ENCODE measurements at regions not wholly inside any gene's neighbourhood (a gene's known extent, or its start where the extent isn't known, plus 50 kb on each side); places are given as distances from the start of the nearest gene placed in this dataset.

DNA sequence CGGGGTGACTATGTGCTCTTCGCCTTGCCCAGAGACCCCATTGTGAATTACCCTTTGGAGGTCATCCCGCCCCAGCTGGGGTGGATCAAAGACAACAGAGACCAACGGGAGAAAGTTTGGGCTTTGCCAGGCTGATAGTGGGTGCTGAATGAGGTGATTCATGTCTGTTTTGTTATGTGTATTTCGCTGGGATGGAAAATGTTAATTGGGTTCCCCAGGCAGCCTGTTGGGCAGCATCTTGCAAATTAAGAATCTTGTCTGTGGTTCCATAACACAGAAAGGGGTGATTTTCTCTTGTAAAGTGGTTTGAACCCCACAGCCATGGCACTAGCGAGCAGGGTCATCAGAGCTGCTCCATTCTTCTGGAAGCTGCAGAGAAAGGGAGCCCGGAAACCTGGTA lies 63.1 kb upstream of the UNC93A start:
- TF ChIP-seq RFX5 (IDR thresholded peaks at IDR 0.05; ENCODE audit: low read length) (no peak), RCOR1 (IDR thresholded peaks at IDR 0.05; ENCODE audit: low read length) (no peak), SMC3 (IDR thresholded peaks at IDR 0.05; ENCODE audit: low read depth, low read length) (no peak), RXRA (IDR thresholded peaks at IDR 0.05; ENCODE audit: borderline replicate concordance, low read depth) (no peak), FOXM1 (IDR thresholded peaks at IDR 0.05; ENCODE audit: low read depth) (no peak), JUND (IDR thresholded peaks at IDR 0.05) (no peak), TEAD4 (IDR thresholded peaks at IDR 0.05; ENCODE audit: borderline replicate concordance, insufficient read depth) (no peak)
- TF ChIP-seq, protein P1, sequence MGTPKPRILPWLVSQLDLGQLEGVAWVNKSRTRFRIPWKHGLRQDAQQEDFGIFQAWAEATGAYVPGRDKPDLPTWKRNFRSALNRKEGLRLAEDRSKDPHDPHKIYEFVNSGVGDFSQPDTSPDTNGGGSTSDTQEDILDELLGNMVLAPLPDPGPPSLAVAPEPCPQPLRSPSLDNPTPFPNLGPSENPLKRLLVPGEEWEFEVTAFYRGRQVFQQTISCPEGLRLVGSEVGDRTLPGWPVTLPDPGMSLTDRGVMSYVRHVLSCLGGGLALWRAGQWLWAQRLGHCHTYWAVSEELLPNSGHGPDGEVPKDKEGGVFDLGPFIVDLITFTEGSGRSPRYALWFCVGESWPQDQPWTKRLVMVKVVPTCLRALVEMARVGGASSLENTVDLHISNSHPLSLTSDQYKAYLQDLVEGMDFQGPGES (IDR thresholded peaks at IDR 0.05; ENCODE audit: low read depth, low read length) = no peak
- TF ChIP-seq, protein P2, sequence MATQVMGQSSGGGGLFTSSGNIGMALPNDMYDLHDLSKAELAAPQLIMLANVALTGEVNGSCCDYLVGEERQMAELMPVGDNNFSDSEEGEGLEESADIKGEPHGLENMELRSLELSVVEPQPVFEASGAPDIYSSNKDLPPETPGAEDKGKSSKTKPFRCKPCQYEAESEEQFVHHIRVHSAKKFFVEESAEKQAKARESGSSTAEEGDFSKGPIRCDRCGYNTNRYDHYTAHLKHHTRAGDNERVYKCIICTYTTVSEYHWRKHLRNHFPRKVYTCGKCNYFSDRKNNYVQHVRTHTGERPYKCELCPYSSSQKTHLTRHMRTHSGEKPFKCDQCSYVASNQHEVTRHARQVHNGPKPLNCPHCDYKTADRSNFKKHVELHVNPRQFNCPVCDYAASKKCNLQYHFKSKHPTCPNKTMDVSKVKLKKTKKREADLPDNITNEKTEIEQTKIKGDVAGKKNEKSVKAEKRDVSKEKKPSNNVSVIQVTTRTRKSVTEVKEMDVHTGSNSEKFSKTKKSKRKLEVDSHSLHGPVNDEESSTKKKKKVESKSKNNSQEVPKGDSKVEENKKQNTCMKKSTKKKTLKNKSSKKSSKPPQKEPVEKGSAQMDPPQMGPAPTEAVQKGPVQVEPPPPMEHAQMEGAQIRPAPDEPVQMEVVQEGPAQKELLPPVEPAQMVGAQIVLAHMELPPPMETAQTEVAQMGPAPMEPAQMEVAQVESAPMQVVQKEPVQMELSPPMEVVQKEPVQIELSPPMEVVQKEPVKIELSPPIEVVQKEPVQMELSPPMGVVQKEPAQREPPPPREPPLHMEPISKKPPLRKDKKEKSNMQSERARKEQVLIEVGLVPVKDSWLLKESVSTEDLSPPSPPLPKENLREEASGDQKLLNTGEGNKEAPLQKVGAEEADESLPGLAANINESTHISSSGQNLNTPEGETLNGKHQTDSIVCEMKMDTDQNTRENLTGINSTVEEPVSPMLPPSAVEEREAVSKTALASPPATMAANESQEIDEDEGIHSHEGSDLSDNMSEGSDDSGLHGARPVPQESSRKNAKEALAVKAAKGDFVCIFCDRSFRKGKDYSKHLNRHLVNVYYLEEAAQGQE (IDR thresholded peaks at IDR 0.05; ENCODE audit: low read depth, low read length) = no peak
- Histone ChIP-seq H3F3A (replicated peaks; ENCODE audit: insufficient read depth) (no peaks in the 10 kb centered on the region), H3K4me2 (no peak overlapping the region), H3K79me2 (ENCODE audit: insufficient read depth) (no peaks in the 10 kb centered on the region), H2AFZ (ENCODE audit: low read depth) (no peak overlapping the region), H3K27ac (ENCODE audit: low read depth in 2 of 2, low read length in 1 of 2) (no peak overlapping the region), H3K9me2 (no peaks in the 10 kb centered on the region), H3K36me3 (replicated peaks in 1 of 2; ENCODE audit: control insufficient read depth in 1 of 2, insufficient read depth in 2 of 2, low read length in 1 of 2) (no peaks in the 10 kb centered on the region), H3K9me3 (no peaks in the 10 kb centered on the region), H3K4me3 (ENCODE audit: low read depth in 2 of 2, low read length in 1 of 2) (no peak overlapping the region), H3K27me3 (ENCODE audit: insufficient read depth) (no peaks in the 10 kb centered on the region; the same call in 1 of the 2 replicates), H3K9ac (no peak overlapping the region), H4K20me1 (ENCODE audit: insufficient read depth) (no peaks in the 10 kb centered on the region), H3K4me1 (ENCODE audit: control insufficient read depth in 1 of 2, insufficient read depth in 2 of 2, low read depth in 1 of 2, low read length in 1 of 2) (peaks cover 0 to 2% of the 10 kb centered on the region in 2 experiments; a peak in 1 of 4 replicates)
- no peak for DNase-seq
- CTCF ChIA-PET = interaction anchor here (1.6 kb wide), 1 partner anchor 10 kb away, joined by 4 read pairs; no protein-coding TSS in a partner anchor
- POLR2A ChIA-PET = no interaction called here
- 43% methylated on average over 5 of the region's 7 CpGs for WGBS (ENCODE audit: low lambda C conversion rate)

DNA sequence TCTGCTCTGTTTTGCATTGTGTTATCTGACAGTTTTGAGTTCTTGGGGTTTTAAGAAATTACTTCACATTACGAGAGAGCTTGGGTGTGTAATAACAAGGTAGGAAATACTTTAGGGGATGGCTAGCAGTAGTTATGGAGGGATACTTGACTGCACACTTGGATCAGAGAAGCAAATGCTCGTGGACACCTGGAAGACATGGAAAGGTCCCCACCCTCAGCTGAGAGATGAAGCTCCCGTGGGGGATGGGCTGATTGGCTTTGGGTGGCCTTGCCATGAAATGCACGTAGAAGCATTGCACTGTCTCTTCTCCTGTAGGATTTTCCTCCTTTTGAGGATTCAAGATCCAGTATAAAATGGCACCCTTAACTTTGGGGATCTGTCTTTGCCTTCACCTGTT lies 61.5 kb upstream of the UNC93A start:
- H3K4me1 ChIP-seq (ENCODE audit: control insufficient read depth in 1 of 2, insufficient read depth in 2 of 2, low read depth in 1 of 2, low read length in 1 of 2) = peaks cover 0 to 2% of the 10 kb centered on the region in 2 experiments; a peak in 2 of 4 replicates
- H4K20me1 ChIP-seq (ENCODE audit: insufficient read depth) = no peaks in the 10 kb centered on the region
- TF ChIP-seq SIN3A (IDR thresholded peaks at IDR 0.05; ENCODE audit: borderline replicate concordance, low read depth, low read length) = no peak
- no peak for TF ChIP-seq POLR2AphosphoS5 (IDR thresholded peaks at IDR 0.05; ENCODE audit: low read depth, low read length)
- no peak for DNase-seq
- no peaks in the 10 kb centered on the region; the same call in 1 of the 2 replicates for H3K27me3 ChIP-seq (ENCODE audit: insufficient read depth)
- no peaks in the 10 kb centered on the region for H3F3A ChIP-seq (replicated peaks; ENCODE audit: insufficient read depth)
- no peak overlapping the region for H3K4me2 ChIP-seq
- H3K36me3 ChIP-seq (replicated peaks in 1 of 2; ENCODE audit: control insufficient read depth in 1 of 2, insufficient read depth in 2 of 2, low read length in 1 of 2) = no peaks in the 10 kb centered on the region
- 19% methylated on average over 4 of the region's 4 CpGs for WGBS (ENCODE audit: low lambda C conversion rate)
- CTCF ChIA-PET = interaction anchor here (0.7 to 2.9 kb wide), 5 partner anchors 8 to 126 kb away, joined by 3 to 9 read pairs (median 4); no protein-coding TSS in a partner anchor
- no peaks in the 10 kb centered on the region for H3K79me2 ChIP-seq (ENCODE audit: insufficient read depth)
- no peak overlapping the region for H2AFZ ChIP-seq (ENCODE audit: low read depth)
- H3K9me3 ChIP-seq = no peaks in the 10 kb centered on the region
- POLR2A ChIA-PET = no interaction called here
- H3K27ac ChIP-seq (ENCODE audit: low read depth in 2 of 2, low read length in 1 of 2) = no peak overlapping the region
- no peak overlapping the region for H3K4me3 ChIP-seq (ENCODE audit: low read depth in 2 of 2, low read length in 1 of 2)
- H3K9ac ChIP-seq = no peak overlapping the region
- H3K9me2 ChIP-seq = no peaks in the 10 kb centered on the region

Measured in SK-N-SH (cell line).